ENCODE measurements at regions not wholly inside any gene's neighbourhood (a gene's known extent, or its start where the extent isn't known, plus 50 kb on each side); places are given as distances from the start of the nearest gene placed in this dataset.

DNA sequence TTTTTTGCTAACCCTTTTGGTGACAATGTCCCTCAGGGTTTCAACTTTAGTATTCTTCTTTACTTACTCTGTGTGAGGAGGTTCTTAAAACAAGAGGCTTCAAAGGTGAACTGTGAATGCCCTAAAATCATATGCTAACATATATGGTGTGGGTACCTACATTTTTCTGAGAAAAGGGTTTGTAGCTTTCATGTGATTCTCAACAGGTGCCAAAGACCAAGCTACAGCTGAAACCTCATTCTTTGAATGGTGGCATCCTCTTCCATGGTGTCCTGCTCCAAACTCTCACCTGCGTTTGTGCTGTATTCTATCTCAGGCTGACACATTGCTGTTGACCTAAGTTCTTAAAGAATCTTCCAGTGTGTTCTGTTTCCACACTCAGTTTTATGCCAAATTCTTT, 177.3 kb downstream of the PRL start:
- no peak for TF ChIP-seq CTCF (IDR thresholded peaks at IDR 0.05)
- no peak for TF ChIP-seq POLR2A (IDR thresholded peaks at IDR 0.05)
